ENCODE measurements at regions not wholly inside any gene's neighbourhood (a gene's known extent, or its start where the extent isn't known, plus 50 kb on each side); places are given as distances from the start of the nearest gene placed in this dataset.
A peak's percentile ranks its signal among the peaks of the same experiment; 100 is the strongest.
"Not testable (repeated sequence)": the region's sequence is repeated elsewhere in the genome, so short reads cannot be mapped to it uniquely, and the experiment has no call there.

DNA sequence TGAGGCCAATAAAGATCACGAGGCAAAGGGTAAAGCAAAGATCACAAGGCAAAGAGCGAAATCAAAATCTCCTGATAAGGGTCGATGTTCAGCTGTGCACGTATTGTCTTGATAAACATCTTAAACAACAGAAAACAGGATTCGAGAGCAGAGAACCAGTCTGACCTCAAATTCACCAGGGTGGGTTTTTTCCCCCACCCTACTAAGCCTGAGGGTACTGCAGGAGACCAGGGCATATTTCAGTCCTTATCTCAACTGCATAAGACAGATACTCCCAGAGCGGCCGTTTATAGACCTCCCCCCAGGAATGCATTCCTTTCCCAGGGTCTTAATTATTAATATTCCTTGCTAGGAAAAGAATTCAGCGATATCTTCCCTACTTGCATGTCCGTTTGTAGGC is 97.5 kb upstream of the C14orf180 start:
- H2BK5ac ChIP-seq (ENCODE audit: low read depth, low read length, poor library complexity); H3K4ac ChIP-seq (ENCODE audit: low read depth, low read length); H3K36me3 ChIP-seq (ENCODE audit: control insufficient read depth in 1 of 2, insufficient read depth in 2 of 2, low read length in 2 of 2); H3K27ac ChIP-seq (ENCODE audit: low read depth, low read length); H3K18ac ChIP-seq (ENCODE audit: low read length); H4K12ac ChIP-seq (ENCODE audit: low read depth, low read length); H3K4me3 ChIP-seq (ENCODE audit: low read depth, low read length); H2BK12ac ChIP-seq (ENCODE audit: low read length); H3K4me1 ChIP-seq (ENCODE audit: control insufficient read depth in 1 of 2, insufficient read depth in 2 of 2, low read length in 2 of 2); H3K79me2 ChIP-seq (ENCODE audit: control insufficient read depth, insufficient read depth, low read length, poor library complexity); H4K8ac ChIP-seq (ENCODE audit: low read depth, low read length); H3K9ac ChIP-seq (ENCODE audit: low read length); H3K23ac ChIP-seq (ENCODE audit: low read length); H3K27me3 ChIP-seq (ENCODE audit: insufficient read depth, low read length); H4K91ac ChIP-seq (ENCODE audit: low read depth, low read length); DNase-seq; H3K4me2 ChIP-seq (ENCODE audit: low read length); H3K79me1 ChIP-seq (ENCODE audit: low read length); H3K14ac ChIP-seq (ENCODE audit: low read length); H2AK5ac ChIP-seq (ENCODE audit: low read length); H2AFZ ChIP-seq (ENCODE audit: insufficient read depth, low read length, poor library complexity); H2BK120ac ChIP-seq (ENCODE audit: insufficient read depth, low read length, poor library complexity): not testable (repeated sequence)
- peaks cover 11% of the 10 kb centered on the region for H3K9me3 ChIP-seq (ENCODE audit: insufficient read depth, low read depth, low read length)
- WGBS (ENCODE audit: extremely low coverage, insufficient coverage, insufficient read length), result no CpG with 5 or more reads among the region's 9 CpGs

- no peak overlapping the region for H2AK5ac ChIP-seq (ENCODE audit: low read length)
- WGBS (ENCODE audit: extremely low coverage, insufficient coverage, insufficient read length), result no CpG with 5 or more reads among the region's 18 CpGs
- no peak overlapping the region for H2BK12ac ChIP-seq (ENCODE audit: low read length)
- no peaks in the 10 kb centered on the region for H3K79me2 ChIP-seq (ENCODE audit: control insufficient read depth, insufficient read depth, low read length, poor library complexity)
- no peak overlapping the region for H3K23ac ChIP-seq (ENCODE audit: low read length)
- no peak overlapping the region for H3K27ac ChIP-seq (ENCODE audit: low read depth, low read length)
- H4K91ac ChIP-seq (ENCODE audit: low read depth, low read length), result no peak overlapping the region
- no peaks in the 10 kb centered on the region for H3K27me3 ChIP-seq (ENCODE audit: insufficient read depth, low read length)
- no peak overlapping the region for H3K4me3 ChIP-seq (ENCODE audit: low read depth, low read length)
- H3K4me1 ChIP-seq (ENCODE audit: control insufficient read depth in 1 of 2, insufficient read depth in 2 of 2, low read length in 2 of 2), result no peaks in the 10 kb centered on the region
- no peak overlapping the region for H3K4ac ChIP-seq (ENCODE audit: low read depth, low read length)
- no peak overlapping the region for H3K18ac ChIP-seq (ENCODE audit: low read length)
- H3K14ac ChIP-seq (ENCODE audit: low read length), result no peak overlapping the region
- H3K9ac ChIP-seq (ENCODE audit: low read length), result no peak overlapping the region
- no peaks in the 10 kb centered on the region for H3K79me1 ChIP-seq (ENCODE audit: low read length)
- no peaks in the 10 kb centered on the region for H3K36me3 ChIP-seq (ENCODE audit: control insufficient read depth in 1 of 2, insufficient read depth in 2 of 2, low read length in 2 of 2)
- H4K12ac ChIP-seq (ENCODE audit: low read depth, low read length), result no peak overlapping the region
- H2AFZ ChIP-seq (ENCODE audit: insufficient read depth, low read length, poor library complexity), result no peak overlapping the region
- DNase-seq, result no peak
- H3K4me2 ChIP-seq (ENCODE audit: low read length), result no peak overlapping the region
- H2BK120ac ChIP-seq (ENCODE audit: insufficient read depth, low read length, poor library complexity), result no peak overlapping the region
- H2BK5ac ChIP-seq (ENCODE audit: low read depth, low read length, poor library complexity), result no peak overlapping the region
- no peak overlapping the region for H4K8ac ChIP-seq (ENCODE audit: low read depth, low read length)
- H3K9me3 ChIP-seq (ENCODE audit: insufficient read depth, low read depth, low read length), result peaks cover 4% of the 10 kb centered on the region
Measured at GRCh38 chr14:104486222-104486923, 93.2 kb upstream of the C14orf180 start.

- Histone ChIP-seq H3K18ac (ENCODE audit: low read length) (no peak overlapping the region), H3K9me3 (ENCODE audit: insufficient read depth, low read depth, low read length) (peaks cover 6% of the 10 kb centered on the region), H3K4ac (ENCODE audit: low read depth, low read length) (no peak overlapping the region), H2BK5ac (ENCODE audit: low read depth, low read length, poor library complexity) (no peak overlapping the region), H3K79me1 (ENCODE audit: low read length) (no peaks in the 10 kb centered on the region), H2BK12ac (ENCODE audit: low read length) (no peak overlapping the region), H4K91ac (ENCODE audit: low read depth, low read length) (no peak overlapping the region), H3K14ac (ENCODE audit: low read length) (no peak overlapping the region), H2AK5ac (ENCODE audit: low read length) (no peak overlapping the region), H3K23ac (ENCODE audit: low read length) (no peak overlapping the region), H3K36me3 (ENCODE audit: control insufficient read depth in 1 of 2, insufficient read depth in 2 of 2, low read length in 2 of 2) (no peaks in the 10 kb centered on the region), H4K8ac (ENCODE audit: low read depth, low read length) (no peak overlapping the region), H2AFZ (ENCODE audit: insufficient read depth, low read length, poor library complexity) (no peak overlapping the region), H3K4me2 (ENCODE audit: low read length) (no peak overlapping the region), H3K9ac (ENCODE audit: low read length) (no peak overlapping the region), H2BK120ac (ENCODE audit: insufficient read depth, low read length, poor library complexity) (no peak overlapping the region), H3K4me3 (ENCODE audit: low read depth, low read length) (no peak overlapping the region), H3K27me3 (ENCODE audit: insufficient read depth, low read length) (no peaks in the 10 kb centered on the region), H3K4me1 (ENCODE audit: control insufficient read depth in 1 of 2, insufficient read depth in 2 of 2, low read length in 2 of 2) (no peaks in the 10 kb centered on the region), H3K27ac (ENCODE audit: low read depth, low read length) (no peak overlapping the region), H3K79me2 (ENCODE audit: control insufficient read depth, insufficient read depth, low read length, poor library complexity) (no peaks in the 10 kb centered on the region), H4K12ac (ENCODE audit: low read depth, low read length) (no peak overlapping the region)
- no CpG with 5 or more reads among the region's 3 CpGs for WGBS (ENCODE audit: extremely low coverage, insufficient coverage, insufficient read length)
- no peak for DNase-seq
Measured at GRCh38 chr14:104494483-104494882, 85.1 kb upstream of the C14orf180 start.

DNA sequence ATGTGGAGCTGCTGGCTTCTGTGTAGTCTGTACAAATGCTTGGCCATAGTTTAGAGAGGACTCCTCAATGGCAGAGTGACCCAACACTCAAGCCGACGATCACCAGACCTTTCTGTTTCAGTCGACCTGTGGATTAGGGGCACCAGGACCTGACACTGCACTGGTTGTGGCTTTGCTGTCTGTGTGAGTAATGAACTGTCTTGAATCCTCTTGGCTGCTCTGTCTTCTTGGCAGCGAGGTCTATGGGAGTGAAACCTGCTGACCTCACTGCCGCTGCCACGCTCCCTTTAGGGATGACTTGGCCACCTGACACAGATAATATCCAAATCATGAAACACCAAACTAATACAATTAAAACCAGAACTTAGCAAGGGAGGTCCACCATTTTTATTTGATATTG is 83.5 kb upstream of the C14orf180 start:
- H2AFZ ChIP-seq (ENCODE audit: insufficient read depth, low read length, poor library complexity), result no peak overlapping the region
- H3K18ac ChIP-seq (ENCODE audit: low read length), result no peak overlapping the region
- no peak overlapping the region for H3K4ac ChIP-seq (ENCODE audit: low read depth, low read length)
- H3K79me1 ChIP-seq (ENCODE audit: low read length), result no peaks in the 10 kb centered on the region
- H3K36me3 ChIP-seq (ENCODE audit: control insufficient read depth in 1 of 2, insufficient read depth in 2 of 2, low read length in 2 of 2), result no peaks in the 10 kb centered on the region
- no peak overlapping the region for H4K12ac ChIP-seq (ENCODE audit: low read depth, low read length)
- H3K79me2 ChIP-seq (ENCODE audit: control insufficient read depth, insufficient read depth, low read length, poor library complexity), result no peaks in the 10 kb centered on the region
- H3K27ac ChIP-seq (ENCODE audit: low read depth, low read length), result no peak overlapping the region
- DNase-seq, result no peak
- WGBS (ENCODE audit: extremely low coverage, insufficient coverage, insufficient read length), result no CpG with 5 or more reads among the region's 6 CpGs
- H2BK12ac ChIP-seq (ENCODE audit: low read length), result no peak overlapping the region
- H2AK5ac ChIP-seq (ENCODE audit: low read length), result no peak overlapping the region
- no peak overlapping the region for H4K8ac ChIP-seq (ENCODE audit: low read depth, low read length)
- no peak overlapping the region for H3K4me2 ChIP-seq (ENCODE audit: low read length)
- H3K4me3 ChIP-seq (ENCODE audit: low read depth, low read length), result peak overlapping the region; percentile 35
- H3K14ac ChIP-seq (ENCODE audit: low read length), result no peak overlapping the region
- peaks cover 6% of the 10 kb centered on the region for H3K9me3 ChIP-seq (ENCODE audit: insufficient read depth, low read depth, low read length)
- H3K23ac ChIP-seq (ENCODE audit: low read length), result no peak overlapping the region
- H3K4me1 ChIP-seq (ENCODE audit: control insufficient read depth in 1 of 2, insufficient read depth in 2 of 2, low read length in 2 of 2), result no peaks in the 10 kb centered on the region
- no peaks in the 10 kb centered on the region for H3K27me3 ChIP-seq (ENCODE audit: insufficient read depth, low read length)
- H4K91ac ChIP-seq (ENCODE audit: low read depth, low read length), result no peak overlapping the region
- no peak overlapping the region for H2BK120ac ChIP-seq (ENCODE audit: insufficient read depth, low read length, poor library complexity)
- H2BK5ac ChIP-seq (ENCODE audit: low read depth, low read length, poor library complexity), result no peak overlapping the region
- no peak overlapping the region for H3K9ac ChIP-seq (ENCODE audit: low read length)
